ENCODE measurements at regions not wholly inside any gene's neighbourhood (a gene's known extent, or its start where the extent isn't known, plus 50 kb on each side); places are given as distances from the start of the nearest gene placed in this dataset.

DNA sequence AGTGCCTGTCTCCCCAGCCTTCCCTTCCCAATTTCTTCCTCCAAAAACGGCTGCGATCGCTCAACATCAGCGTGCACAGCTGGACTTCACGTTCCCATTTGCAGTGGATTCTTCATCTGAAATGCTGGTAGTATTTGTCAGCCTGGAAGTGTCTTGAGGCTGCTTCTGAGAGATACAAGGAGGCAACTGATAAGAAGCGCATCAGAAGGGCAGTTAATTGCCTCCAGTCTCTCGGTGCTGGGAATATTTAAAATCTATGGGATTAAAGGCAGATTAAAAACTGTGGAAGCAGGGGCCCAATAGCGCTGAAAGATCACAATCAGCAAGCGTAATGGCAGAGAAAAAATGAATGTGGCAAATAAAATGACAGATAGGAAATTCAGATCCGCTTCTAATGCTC, 450.0 kb downstream of the GATA3 start:
- TF ChIP-seq EZH2 (IDR thresholded peaks at IDR 0.05; ENCODE audit: insufficient read depth, poor library complexity, severe bottlenecking), result no peak
- no peak for TF ChIP-seq EZH2phosphoT487 (IDR thresholded peaks at IDR 0.05; ENCODE audit: insufficient read depth, low read depth)
